HCT116 (cell line): ENCODE measurements at regions not wholly inside any gene's neighbourhood (a gene's known extent, or its start where the extent isn't known, plus 50 kb on each side); places are given as distances from the start of the nearest gene placed in this dataset.
"Not testable (repeated sequence)": the region's sequence is repeated elsewhere in the genome, so short reads cannot be mapped to it uniquely, and the experiment has no call there.

ENCODE experiments used
- ELF1 ChIP-seq: IDR thresholded peaks from 2 replicates; pipeline ENCODE4 v1.6.1; 2012; ENCODE audit warnings: low read depth, borderline replicate concordance
- EZH2phosphoT487 ChIP-seq: fragments of 200-600 bp; IDR thresholded peaks from 2 replicates; pipeline ENCODE4 v1.6.1; 2018; ENCODE audit warnings: antibody characterized with exemption, borderline replicate concordance
- POLR2A ChIP-seq: IDR thresholded peaks from 2 replicates; pipeline ENCODE4 v1.7.0; 2011; ENCODE audit warnings: borderline replicate concordance; ENCODE audit not compliant: insufficient read depth, insufficient read length; ENCODE audit errors: extremely low read depth
- POLR2AphosphoS5 ChIP-seq: IDR thresholded peaks from 2 replicates; pipeline ENCODE4 v1.6.1; 2011; ENCODE audit warnings: mild to moderate bottlenecking, low read depth, low read length, moderate library complexity
- TF ChIP-seq, protein P1 (sequence below): IDR thresholded peaks from 2 replicates; pipeline ENCODE4 v1.6.1; 2012; ENCODE audit warnings: low read depth

DNA sequence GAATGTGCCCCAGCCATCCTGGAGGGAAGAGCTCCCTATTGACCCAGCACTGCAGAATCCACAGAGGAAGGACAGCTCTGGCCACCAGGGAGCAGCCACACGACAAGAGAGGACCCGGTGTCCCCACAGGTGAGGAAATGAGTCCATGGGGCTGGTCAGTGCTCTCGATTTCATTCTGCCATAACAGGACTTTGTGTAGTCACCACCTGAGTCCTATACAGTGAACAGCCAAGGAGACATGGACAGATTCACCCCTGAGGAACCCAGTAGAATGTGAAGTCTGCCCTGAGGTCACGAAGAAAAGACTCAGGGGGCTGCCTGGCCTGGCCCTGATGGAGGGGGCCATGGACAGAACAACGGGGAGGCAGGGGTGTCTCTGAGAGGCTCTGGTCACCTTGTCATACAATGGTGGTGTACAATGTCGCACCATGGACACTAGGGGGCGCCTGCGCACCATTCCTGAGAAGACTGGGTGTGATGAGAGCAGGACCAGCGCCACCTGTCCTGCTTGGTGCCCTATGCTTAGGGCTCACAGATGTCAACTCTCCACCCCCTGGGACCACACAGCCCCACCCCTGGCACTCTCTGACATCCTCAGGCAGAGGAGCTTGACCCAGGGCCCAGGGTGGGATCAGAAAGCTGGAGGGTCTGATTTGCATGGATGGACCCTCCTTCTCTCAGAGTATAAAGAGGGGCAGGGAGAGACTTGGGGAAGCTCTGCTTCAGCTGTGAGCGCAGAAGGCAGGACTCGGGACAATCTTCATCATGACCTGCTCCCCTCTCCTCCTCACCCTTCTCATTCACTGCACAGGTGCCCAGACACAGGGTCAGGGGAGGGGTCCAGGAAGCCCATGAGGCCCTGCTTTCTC is 77.4 kb downstream of the VPREB1 start:
- TF ChIP-seq EZH2phosphoT487, ELF1, POLR2AphosphoS5, POLR2A: not testable (repeated sequence)
- TF ChIP-seq, protein P1, sequence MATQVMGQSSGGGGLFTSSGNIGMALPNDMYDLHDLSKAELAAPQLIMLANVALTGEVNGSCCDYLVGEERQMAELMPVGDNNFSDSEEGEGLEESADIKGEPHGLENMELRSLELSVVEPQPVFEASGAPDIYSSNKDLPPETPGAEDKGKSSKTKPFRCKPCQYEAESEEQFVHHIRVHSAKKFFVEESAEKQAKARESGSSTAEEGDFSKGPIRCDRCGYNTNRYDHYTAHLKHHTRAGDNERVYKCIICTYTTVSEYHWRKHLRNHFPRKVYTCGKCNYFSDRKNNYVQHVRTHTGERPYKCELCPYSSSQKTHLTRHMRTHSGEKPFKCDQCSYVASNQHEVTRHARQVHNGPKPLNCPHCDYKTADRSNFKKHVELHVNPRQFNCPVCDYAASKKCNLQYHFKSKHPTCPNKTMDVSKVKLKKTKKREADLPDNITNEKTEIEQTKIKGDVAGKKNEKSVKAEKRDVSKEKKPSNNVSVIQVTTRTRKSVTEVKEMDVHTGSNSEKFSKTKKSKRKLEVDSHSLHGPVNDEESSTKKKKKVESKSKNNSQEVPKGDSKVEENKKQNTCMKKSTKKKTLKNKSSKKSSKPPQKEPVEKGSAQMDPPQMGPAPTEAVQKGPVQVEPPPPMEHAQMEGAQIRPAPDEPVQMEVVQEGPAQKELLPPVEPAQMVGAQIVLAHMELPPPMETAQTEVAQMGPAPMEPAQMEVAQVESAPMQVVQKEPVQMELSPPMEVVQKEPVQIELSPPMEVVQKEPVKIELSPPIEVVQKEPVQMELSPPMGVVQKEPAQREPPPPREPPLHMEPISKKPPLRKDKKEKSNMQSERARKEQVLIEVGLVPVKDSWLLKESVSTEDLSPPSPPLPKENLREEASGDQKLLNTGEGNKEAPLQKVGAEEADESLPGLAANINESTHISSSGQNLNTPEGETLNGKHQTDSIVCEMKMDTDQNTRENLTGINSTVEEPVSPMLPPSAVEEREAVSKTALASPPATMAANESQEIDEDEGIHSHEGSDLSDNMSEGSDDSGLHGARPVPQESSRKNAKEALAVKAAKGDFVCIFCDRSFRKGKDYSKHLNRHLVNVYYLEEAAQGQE, result not testable (repeated sequence)
